ENCODE measurements at regions not wholly inside any gene's neighbourhood (a gene's known extent, or its start where the extent isn't known, plus 50 kb on each side); places are given as distances from the start of the nearest gene placed in this dataset.

- no peak overlapping the region for H2AK5ac ChIP-seq (ENCODE audit: insufficient read length, low read length)
- no peak overlapping the region for H4K5ac ChIP-seq (ENCODE audit: insufficient read length, low read depth, low read length)
- Mint-ChIP-seq H3K27ac (no peak overlapping the region), H3K4me3 (no peak overlapping the region), H3K9me3 (peaks cover 0 to 4% of the 10 kb centered on the region in 2 experiments; a peak in 2 of 5 replicates), H3K4me1 (0 out of 4 replicates have a peak, but pooled peaks cover 0 to 3% of the 10 kb centered on the region in 2 experiments), H3K36me3 (ENCODE audit: insufficient read depth in 1 of 3, low read depth in 3 of 3) (no peaks in the 10 kb centered on the region; a peak in 1 of 7 replicates), H3K27me3 (ENCODE audit: low read depth) (no peaks in the 10 kb centered on the region)
- WGBS (ENCODE audit: extremely low coverage, insufficient read length, low lambda C conversion rate), result no CpG with 5 or more reads among the region's 1 CpG
- no peak for DNase-seq
- H4K20me1 ChIP-seq (ENCODE audit: control insufficient read depth, insufficient read depth, insufficient read length), result no peaks in the 10 kb centered on the region
- H3K4ac ChIP-seq (ENCODE audit: low read depth, low read length), result no peak overlapping the region
- H3K79me1 ChIP-seq (ENCODE audit: insufficient read depth, low read depth, low read length, poor library complexity, severe bottlenecking), result no peaks in the 10 kb centered on the region
- H2BK12ac ChIP-seq (ENCODE audit: insufficient read length, low read depth, low read length), result no peak overlapping the region
- no peak for TF ChIP-seq CTCF (conservative IDR thresholded peaks at IDR 0.05)
- no peak overlapping the region for H3K4me2 ChIP-seq (ENCODE audit: insufficient read depth, insufficient read length, low read length)
- H3K27ac ChIP-seq (ENCODE audit: insufficient read length, low read depth, low read length), result no peak overlapping the region
- H3K23me2 ChIP-seq (ENCODE audit: insufficient read length, low read depth, low read length, poor library complexity, severe bottlenecking), result no peaks in the 10 kb centered on the region
- H2BK20ac ChIP-seq (ENCODE audit: low read depth, low read length, poor library complexity, severe bottlenecking), result no peak overlapping the region
- no peaks in the 10 kb centered on the region for H3K79me2 ChIP-seq (ENCODE audit: insufficient read depth, low read length)
- H4K91ac ChIP-seq (ENCODE audit: insufficient read length, low read depth, low read length), result no peak overlapping the region
- H3K27me3 ChIP-seq (ENCODE audit: insufficient read depth, low read length), result no peaks in the 10 kb centered on the region
- no peaks in the 10 kb centered on the region for H3K9me3 ChIP-seq (ENCODE audit: control insufficient read depth, low read depth, low read length)
- H3K9ac ChIP-seq (ENCODE audit: extremely low read depth, insufficient read length, low read length), result no peak overlapping the region
- no peak overlapping the region for H2BK120ac ChIP-seq (ENCODE audit: low read depth, low read length, poor library complexity, severe bottlenecking)
- no peaks in the 10 kb centered on the region for H3K4me1 ChIP-seq (ENCODE audit: insufficient read depth, low read length)
- H3K23ac ChIP-seq (ENCODE audit: insufficient read length, low read depth, low read length), result no peak overlapping the region
- no peak overlapping the region for H3K56ac ChIP-seq (ENCODE audit: insufficient read length, low read depth, low read length)
- H2BK5ac ChIP-seq (ENCODE audit: insufficient read length, low read length), result no peak overlapping the region
- no peak overlapping the region for H2AFZ ChIP-seq (ENCODE audit: low read length)
- no peak overlapping the region for H3K18ac ChIP-seq (ENCODE audit: insufficient read length, low read depth, low read length)
- no peak overlapping the region for H2BK15ac ChIP-seq (ENCODE audit: low read depth, low read length)
- no peak overlapping the region for H3K14ac ChIP-seq (ENCODE audit: insufficient read depth, low read length)
- H4K8ac ChIP-seq (replicated peaks; ENCODE audit: insufficient read length, low read depth, low read length), result no peak overlapping the region
- H3T11ph ChIP-seq (ENCODE audit: low read length), result no peak overlapping the region
These were observed 266.9 kb upstream of the PTGER4 start for GRCh38 chr5:40412771-40413170.

Data from H9 (cell line).